Osteoblast (primary cell): ENCODE measurements at regions not wholly inside any gene's neighbourhood (a gene's known extent, or its start where the extent isn't known, plus 50 kb on each side); places are given as distances from the start of the nearest gene placed in this dataset.
A peak's percentile ranks its signal among the peaks of the same experiment; 100 is the strongest.

Experiments used
- DNase-seq: peaks from one replicate; pipeline ENCODE4 v3.0.0; 2011; ENCODE audit warnings: low spot score, mixed read lengths; ENCODE audit not compliant: insufficient read length; ENCODE audit errors: missing footprints
- H2AFZ ChIP-seq: 2 replicates; pipeline ENCODE4 v1.6.0; 2011; ENCODE audit warnings: mild to moderate bottlenecking, low read length
- H3K27ac ChIP-seq: 2 replicates; pipeline ENCODE4 v1.5.1; 2011; ENCODE audit warnings: mild to moderate bottlenecking, low read depth, low read length, moderate library complexity
- H3K27me3 ChIP-seq: 2 replicates; pipeline ENCODE4 v1.6.0; 2012; ENCODE audit warnings: mild to moderate bottlenecking, control low read depth, inconsistent platforms, low read length, moderate library complexity; ENCODE audit not compliant: insufficient read depth
- H3K36me3 ChIP-seq: 2 replicates; pipeline ENCODE4 v1.5.1; 2011; ENCODE audit warnings: mild to moderate bottlenecking, low read length, control low read depth, moderate library complexity; ENCODE audit not compliant: insufficient read depth
- H3K4me1 ChIP-seq: 2 replicates; pipeline ENCODE4 v1.5.1; 2011; ENCODE audit warnings: mild to moderate bottlenecking, low read length, control low read depth, moderate library complexity; ENCODE audit not compliant: insufficient read depth
- H3K4me2 ChIP-seq: 2 replicates; pipeline ENCODE4 v1.6.0; 2011; ENCODE audit warnings: mild to moderate bottlenecking, low read length; ENCODE audit not compliant: insufficient read depth
- H3K4me3 ChIP-seq: fragments of 200-600 bp; sonication (generic); 3 replicates; pipeline ENCODE4 v1.5.1; 2012; ENCODE audit warnings: mild to moderate bottlenecking, low read length, inconsistent platforms; ENCODE audit not compliant: insufficient read depth
- H3K79me2 ChIP-seq: 2 replicates; pipeline ENCODE4 v1.6.0; 2012; ENCODE audit warnings: mild to moderate bottlenecking, low read length, control low read depth, inconsistent platforms; ENCODE audit not compliant: insufficient read depth
- H3K9me3 ChIP-seq: 2 replicates; pipeline ENCODE4 v1.5.1; 2011; ENCODE audit warnings: low read depth, low read length, control low read depth
- H4K20me1 ChIP-seq: 2 replicates; pipeline ENCODE4 v1.6.0; 2012; ENCODE audit warnings: mild to moderate bottlenecking, low read length, control low read depth; ENCODE audit not compliant: insufficient read depth
- TF ChIP-seq, protein P1 (sequence below): IDR thresholded peaks from 2 replicates; pipeline ENCODE4 v1.5.1; 2011; ENCODE audit warnings: mild to moderate bottlenecking, low read depth, low read length, moderate library complexity; ENCODE audit errors: extremely low read depth

DNA sequence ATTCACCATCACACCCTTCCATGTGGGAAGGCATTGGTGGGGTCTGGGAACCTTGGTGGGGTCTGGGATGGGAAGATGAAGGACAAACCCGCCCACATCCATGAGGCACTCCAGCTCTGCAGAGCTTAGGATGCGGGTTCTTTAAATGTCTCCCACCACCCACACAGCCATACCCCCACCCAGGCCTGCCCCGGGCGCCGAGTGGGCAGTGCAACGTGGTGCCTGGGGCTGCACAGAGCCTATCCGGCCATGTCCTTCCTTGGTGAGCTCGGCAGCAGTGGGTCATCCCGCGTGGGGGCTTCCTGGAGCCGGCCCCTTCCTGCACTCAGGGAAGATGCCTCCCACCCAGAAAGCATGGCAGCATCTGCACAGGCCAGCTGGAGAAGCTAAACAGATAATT, 163.5 kb upstream of the TCERG1L start:
- Histone ChIP-seq H3K27me3 (no peaks in the 10 kb centered on the region), H3K4me2 (no peak overlapping the region), H3K4me3 (no peak overlapping the region), H3K79me2 (no peaks in the 10 kb centered on the region), H3K36me3 (no peaks in the 10 kb centered on the region), H3K9me3 (no peaks in the 10 kb centered on the region), H4K20me1 (no peaks in the 10 kb centered on the region), H3K4me1 (no peaks in the 10 kb centered on the region), H3K27ac (no peak overlapping the region), H2AFZ (no peak overlapping the region)
- no peak for DNase-seq
- TF ChIP-seq, protein P1, sequence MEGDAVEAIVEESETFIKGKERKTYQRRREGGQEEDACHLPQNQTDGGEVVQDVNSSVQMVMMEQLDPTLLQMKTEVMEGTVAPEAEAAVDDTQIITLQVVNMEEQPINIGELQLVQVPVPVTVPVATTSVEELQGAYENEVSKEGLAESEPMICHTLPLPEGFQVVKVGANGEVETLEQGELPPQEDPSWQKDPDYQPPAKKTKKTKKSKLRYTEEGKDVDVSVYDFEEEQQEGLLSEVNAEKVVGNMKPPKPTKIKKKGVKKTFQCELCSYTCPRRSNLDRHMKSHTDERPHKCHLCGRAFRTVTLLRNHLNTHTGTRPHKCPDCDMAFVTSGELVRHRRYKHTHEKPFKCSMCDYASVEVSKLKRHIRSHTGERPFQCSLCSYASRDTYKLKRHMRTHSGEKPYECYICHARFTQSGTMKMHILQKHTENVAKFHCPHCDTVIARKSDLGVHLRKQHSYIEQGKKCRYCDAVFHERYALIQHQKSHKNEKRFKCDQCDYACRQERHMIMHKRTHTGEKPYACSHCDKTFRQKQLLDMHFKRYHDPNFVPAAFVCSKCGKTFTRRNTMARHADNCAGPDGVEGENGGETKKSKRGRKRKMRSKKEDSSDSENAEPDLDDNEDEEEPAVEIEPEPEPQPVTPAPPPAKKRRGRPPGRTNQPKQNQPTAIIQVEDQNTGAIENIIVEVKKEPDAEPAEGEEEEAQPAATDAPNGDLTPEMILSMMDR = no peak

DNA sequence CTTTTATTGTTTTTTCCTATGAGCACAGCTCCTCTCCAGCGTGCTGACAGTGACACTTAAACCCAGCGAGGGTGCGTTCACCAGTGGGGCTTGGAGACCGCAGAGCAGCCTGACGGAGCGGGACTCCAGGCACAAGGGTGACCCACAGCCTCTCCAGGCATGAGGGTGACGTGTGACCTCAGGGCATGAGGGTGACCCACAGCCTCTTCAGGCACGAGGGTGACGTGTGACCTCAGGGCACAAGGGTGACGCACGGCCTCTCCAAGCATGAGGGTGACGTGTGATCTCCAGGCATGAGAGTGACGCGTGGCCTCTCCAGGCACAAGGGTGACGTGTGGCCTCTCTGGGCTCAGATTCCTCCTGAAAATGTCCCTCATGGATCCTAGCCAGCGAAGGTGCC, 164.3 kb upstream of the TCERG1L start:
- no peaks in the 10 kb centered on the region for H3K9me3 ChIP-seq
- DNase-seq = no peak

DNA sequence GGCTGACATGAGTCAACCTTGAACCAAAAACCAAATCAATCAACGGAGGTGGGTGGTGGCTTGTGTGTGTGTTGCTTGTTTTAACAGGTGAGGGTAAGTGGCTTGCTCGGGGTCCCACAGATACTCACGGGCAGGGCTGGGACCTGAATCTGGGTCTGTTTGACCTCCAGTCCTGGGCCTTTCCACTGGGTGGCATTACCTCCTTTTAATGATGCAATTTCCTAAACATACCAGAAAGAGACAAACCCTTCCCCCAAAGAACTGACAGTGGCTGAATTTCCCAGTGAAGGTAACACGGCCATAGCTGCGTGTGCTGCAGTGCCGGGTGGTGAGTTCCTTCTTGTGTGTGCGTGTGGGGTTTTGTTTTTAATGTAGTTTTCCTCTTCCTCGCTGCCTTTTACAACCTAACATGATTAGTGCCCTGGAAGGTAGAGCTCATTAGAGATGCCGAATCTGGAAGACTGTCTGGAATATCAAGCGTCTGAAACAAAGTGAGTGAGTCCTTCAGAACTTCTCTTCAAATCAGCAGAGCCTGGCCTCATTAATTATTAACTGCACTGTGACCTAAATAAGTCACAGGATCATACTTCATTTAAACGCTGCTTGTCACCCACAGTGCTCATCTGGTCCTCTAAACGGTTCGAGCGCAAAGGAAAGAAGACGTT, 166.1 kb upstream of the TCERG1L start:
- H3K79me2 ChIP-seq = no peaks in the 10 kb centered on the region
- H2AFZ ChIP-seq = no peak overlapping the region
- no peaks in the 10 kb centered on the region for H4K20me1 ChIP-seq
- H3K4me3 ChIP-seq = no peak overlapping the region
- no peaks in the 10 kb centered on the region for H3K36me3 ChIP-seq
- DNase-seq = peak; percentile 66
- H3K27me3 ChIP-seq = no peaks in the 10 kb centered on the region
- no peak overlapping the region for H3K27ac ChIP-seq
- H3K4me1 ChIP-seq = no peaks in the 10 kb centered on the region
- no peak overlapping the region for H3K4me2 ChIP-seq
- TF ChIP-seq, protein P1 = no peak
- no peaks in the 10 kb centered on the region for H3K9me3 ChIP-seq

More for the DNA sequence above, 164.3 kb upstream of the TCERG1L start:
- Histone ChIP-seq H3K4me2 (no peak overlapping the region), H3K4me1 (no peaks in the 10 kb centered on the region), H3K79me2 (no peaks in the 10 kb centered on the region), H3K27me3 (no peaks in the 10 kb centered on the region), H3K4me3 (no peak overlapping the region), H3K27ac (no peak overlapping the region), H4K20me1 (no peaks in the 10 kb centered on the region), H3K36me3 (no peaks in the 10 kb centered on the region), H2AFZ (no peak overlapping the region)
- TF ChIP-seq, protein P1 = no peak

DNA sequence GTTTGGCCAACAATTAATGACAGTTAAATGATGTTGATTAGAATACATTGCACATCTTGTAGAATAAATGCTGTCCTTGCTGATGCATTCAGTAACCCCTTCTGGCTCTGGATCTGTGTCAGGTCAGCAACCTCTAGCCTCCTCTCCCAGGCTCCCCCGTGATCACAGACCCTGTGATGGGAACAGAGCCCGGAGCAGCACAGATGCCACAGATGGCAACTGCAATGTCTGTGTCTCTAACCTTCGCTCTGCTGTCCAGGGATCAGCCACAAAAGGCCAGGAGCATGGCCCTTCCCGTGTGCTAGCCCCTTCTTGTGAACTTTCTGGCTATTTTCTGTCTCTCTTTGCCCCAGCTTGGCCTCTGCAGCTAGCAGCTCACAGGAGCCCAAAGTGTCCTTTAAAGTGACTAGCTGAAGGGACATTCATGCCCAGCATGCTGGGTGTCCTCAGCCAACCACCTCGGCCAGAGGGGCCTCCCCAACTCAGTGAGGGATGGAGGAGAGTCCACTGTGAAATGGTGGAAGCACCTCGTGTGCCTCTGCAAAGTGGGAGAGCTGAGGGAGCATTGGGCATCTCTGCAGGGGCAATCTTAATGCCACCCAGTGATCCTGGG, 167.0 kb upstream of the TCERG1L start:
- Histone ChIP-seq H3K4me1 (no peaks in the 10 kb centered on the region), H3K36me3 (no peaks in the 10 kb centered on the region), H3K27me3 (no peaks in the 10 kb centered on the region), H2AFZ (no peak overlapping the region), H3K9me3 (no peaks in the 10 kb centered on the region), H3K4me3 (no peak overlapping the region), H3K79me2 (no peaks in the 10 kb centered on the region), H3K27ac (no peak overlapping the region), H4K20me1 (no peaks in the 10 kb centered on the region), H3K4me2 (no peak overlapping the region)
- no peak for DNase-seq
- TF ChIP-seq, protein P1 = no peak
